Stimulated activated naive CD4-positive, alpha-beta T cell treated with Interleukin-2 at 50 U/mL for 16 hours (primary cell): ENCODE measurements at regions not wholly inside any gene's neighbourhood (a gene's known extent, or its start where the extent isn't known, plus 50 kb on each side); places are given as distances from the start of the nearest gene placed in this dataset.
"Not testable (repeated sequence)": the region's sequence is repeated elsewhere in the genome, so short reads cannot be mapped to it uniquely, and the experiment has no call there.

Source experiments
- DNase-seq: peaks from one replicate; lab custom pipeline; 2025; lab: John Stamatoyannopoulos, UW

DNA sequence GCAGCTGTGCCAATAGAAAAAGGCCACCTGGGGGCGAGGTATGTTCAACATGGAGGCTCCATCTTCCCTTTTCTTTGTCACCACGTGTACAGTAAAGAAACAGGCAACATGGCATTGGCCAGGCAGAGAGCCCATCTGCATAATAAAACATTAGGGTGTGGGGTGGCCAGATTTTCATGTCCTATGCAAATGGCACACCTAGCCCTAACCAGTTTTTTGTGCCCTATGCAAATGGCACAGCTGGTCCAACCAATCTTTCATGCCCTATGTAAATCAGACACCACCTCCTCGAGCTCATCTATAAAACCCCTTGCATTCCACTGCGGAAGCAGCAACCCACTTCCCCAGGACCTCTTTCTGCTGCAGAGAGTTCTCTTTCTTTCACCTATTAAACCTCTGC, 149.1 kb upstream of the RGS6 start:
- no peak for DNase-seq

DNA sequence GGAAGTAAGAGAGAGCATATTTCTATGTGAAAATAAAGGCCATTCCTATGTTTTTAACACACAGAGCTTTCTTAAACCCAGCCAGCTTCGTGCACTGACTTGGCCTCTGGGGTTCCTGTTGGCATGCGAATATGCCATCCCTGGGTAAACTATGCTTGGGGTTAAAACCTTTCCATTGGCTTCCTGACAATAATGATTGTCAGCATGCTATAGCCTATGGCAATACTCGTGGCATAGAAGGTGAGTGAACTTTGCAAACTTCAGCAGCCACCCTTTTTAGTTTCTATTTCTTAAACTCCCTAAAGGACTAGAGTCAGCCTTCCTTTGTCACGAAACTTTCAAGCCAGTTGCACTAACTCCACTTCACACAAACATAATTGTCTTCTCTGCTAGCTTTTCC, 148.4 kb upstream of the RGS6 start:
- no peak for DNase-seq

DNA sequence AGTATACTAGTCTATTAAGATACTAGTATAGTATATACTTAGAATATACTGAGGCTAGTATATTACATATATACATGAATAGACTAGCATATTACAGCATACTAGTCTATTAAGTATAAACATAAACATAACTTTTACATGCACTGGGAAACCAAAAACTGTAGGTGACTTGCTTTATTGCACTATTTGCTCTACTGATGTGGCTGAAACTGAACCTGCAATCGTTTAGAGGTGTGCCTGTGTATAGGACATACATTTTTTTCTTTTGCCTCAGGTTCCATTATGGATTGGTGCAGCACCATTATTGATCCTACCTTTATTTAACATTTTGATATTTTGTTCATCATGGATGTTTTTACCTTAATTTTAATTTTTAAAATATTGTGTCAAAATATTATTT, 143.2 kb upstream of the RGS6 start:
- DNase-seq: no peak

DNA sequence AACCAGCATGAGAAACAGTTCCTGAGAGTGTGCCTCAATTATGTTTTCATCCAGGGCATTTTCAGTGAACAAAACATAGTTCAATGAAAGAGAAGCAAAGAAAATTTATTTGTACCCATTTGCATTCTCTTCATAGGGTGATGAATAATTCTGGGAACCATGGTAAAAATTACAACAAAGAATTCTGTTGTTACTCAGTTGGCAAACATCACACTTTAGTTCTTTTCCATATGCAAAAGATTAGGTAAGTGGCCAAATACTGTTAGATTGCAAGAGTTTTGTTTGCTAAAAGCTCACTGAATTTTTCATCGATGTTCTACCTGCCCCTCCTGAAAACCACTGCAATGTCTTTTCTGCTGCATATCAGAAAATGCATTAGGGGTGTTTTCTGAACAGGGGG, 132.4 kb upstream of the RGS6 start:
- DNase-seq: no peak

DNA sequence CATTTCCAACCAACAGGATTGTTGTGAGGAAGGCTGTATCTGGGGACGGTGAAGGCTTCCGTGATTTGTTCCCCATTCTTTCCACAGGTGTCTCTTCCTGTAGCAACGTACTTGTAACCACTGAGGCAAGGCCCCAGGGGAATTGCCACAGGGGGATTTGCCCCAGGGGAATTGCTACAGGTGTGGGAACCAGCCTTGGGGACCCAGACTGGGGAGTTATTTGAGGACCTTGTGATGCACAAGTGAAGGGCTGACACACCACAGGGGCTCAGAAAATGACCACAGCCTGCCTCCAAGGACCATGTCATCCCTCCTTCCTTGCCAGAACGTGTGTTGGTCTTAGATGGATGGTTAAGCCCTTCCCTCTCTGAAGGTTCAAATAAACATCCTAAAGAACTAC, 131.4 kb upstream of the RGS6 start:
- no peak for DNase-seq

DNA sequence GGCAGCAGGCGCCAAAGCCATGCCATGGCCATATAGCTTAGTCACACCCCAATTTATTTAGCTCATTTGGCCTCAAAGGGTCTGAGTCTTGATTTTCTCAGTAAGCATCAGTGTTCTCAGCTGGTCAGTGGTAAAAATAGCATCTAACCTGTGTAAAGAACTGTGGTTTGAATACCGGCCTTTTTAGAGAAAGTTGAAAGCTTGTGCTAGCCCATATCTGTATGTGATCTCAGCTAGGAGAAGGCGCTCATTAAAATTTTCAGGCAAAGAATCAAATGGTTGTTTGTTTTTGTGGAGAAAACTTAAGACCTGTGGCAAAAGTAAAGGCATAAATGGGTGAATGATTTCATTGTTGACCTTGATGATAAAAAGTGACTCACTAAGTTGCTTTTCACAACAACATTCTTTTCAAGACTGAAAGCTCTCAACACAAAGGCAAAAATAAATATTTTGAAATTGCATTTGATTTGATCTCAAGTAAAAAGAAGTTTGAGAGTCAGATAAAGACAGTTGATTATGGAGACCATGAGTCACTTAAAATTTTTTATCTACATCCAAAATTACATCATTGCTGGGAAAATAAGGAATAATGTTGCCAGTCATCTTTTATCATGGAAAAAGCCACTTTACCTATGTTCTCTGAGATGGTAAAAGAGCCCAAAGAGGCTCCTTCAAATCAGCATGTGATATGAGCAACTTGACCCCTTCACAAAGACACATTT, 128.5 kb upstream of the RGS6 start:
- no peak for DNase-seq

DNA sequence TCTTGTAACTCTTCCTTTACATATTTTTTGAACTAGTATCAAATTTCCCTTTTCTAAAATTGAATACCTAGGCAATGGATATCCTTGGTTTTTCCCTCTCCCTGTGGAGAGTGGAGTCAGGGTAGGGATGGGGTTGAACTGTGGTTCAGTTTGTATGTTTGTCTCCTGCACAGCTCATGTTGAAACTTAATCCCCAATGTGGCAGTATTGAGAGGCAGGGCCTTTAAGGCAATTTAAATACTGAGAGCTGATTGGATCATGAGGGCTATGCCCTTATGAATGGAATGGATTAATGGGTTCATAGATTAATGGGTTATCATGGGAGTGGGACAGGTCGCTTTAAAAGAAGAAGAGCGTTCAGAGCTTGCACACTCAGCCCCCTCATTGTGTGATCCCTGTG, 127.2 kb upstream of the RGS6 start:
- DNase-seq: no peak

DNA sequence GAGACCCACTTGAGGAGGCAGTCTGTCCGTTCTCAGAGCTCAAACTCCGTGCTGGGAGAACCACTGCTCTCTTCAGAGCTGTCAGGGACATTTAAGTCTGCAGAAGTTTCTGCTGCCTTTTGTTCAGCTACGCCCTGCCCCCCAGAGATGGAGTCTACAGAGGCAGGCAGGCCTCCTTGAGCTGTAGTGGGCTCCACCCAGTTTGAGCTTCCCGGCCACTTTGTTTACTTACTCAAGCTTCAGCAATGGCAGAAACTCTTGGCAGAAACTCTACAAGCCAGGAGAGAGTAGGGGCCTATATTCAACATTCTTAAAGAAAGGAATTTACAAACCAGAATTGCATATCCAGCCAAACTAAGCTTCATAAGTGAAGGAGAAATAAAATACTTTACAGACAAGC, 125.2 kb upstream of the RGS6 start:
- not testable (repeated sequence) for DNase-seq

DNA sequence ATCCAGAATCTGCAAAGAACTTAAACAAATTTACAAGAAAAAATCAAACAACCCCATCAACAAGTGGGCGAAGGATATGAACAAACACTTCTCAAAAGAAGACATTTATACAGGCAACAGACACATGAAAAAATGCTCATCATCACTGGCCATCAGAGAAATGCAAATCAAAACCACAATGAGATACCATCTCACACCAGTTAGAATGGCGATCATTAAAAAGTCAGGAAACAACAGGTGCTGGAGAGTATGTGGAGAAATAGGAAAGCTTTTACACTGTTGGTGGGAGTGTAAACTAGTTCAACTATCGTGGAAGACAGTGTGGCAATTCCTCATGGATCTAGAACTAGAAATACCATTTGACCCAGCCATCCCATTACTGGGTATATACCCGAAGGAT, 121.4 kb upstream of the RGS6 start:
- not testable (repeated sequence) for DNase-seq

DNA sequence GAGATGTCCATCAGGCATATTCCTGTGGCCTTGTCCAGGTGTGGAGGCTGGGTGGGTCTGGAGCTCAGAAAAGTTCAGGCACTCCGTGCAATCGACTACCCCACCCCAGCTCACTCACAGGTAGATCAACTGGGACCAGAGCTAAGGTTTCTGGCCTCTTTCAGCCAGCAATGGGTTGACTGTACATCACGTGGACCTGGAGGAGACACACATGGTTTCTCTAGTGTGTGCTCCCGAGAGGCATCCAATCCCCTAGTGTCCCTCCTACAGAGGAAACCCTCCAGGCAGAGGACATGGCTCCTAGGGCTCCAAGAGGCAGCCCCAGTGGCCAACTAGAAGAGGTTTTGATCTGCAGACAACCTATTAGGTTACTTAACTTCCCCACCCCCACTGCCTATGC, 119.5 kb upstream of the RGS6 start:
- DNase-seq: no peak

DNA sequence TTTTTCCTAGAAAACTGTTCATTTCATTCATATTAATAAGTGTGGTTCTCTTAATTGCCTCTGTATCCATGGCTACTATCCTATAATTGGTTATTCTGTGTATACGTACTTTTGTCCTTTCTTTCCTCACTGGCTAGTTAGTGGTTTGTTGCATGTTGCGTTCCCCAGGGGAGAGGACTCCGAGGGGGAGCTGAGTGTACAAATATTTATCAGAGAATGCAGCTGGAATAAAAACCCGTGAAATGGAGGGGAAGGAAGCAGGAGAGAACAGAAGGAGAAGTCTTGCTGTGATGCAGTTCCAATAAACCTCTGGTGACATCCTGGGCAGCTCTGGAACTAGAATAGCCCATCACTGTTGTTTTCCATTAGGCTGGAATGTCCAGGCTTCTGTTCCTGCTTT, 117.1 kb upstream of the RGS6 start:
- no peak for DNase-seq

DNA sequence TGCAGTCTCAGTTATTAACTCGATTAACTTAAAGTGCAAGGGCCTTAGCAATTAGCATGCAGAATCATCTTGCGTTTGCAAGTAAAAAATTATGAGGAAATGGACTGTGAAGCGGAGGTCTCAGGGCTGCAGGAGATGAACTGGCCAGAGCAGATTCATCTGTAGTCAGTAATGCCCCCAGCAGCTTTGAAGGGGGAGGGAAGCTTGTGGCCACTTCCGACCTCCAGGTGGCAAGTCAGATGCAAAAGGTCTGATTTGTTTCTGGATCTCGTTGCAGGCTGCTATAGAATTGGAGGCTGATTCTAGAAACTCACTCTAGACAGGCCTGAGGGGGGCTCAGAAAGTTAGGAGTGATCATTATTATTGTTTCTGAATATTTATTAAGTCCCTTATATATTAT, 107.4 kb upstream of the RGS6 start:
- no peak for DNase-seq

DNA sequence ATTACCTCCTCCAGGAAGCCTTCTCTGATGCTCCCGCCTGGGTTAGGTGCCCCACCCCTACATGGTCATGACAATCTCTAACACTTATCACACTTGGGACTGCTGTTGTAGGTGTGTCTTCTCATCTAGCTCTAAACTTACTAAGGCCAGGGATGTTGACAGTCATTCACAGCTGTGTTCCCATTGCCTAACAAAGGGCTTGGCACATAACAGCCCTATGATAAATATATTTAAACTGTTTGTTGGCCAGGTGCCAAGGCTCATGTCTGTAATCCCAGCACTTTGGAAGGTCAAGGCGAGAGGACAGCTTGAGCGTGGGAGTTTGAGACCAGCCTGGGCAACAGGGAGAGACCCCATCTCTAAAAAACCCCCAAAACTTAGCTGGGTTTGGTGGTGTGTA, 98.8 kb upstream of the RGS6 start:
- DNase-seq: no peak

DNA sequence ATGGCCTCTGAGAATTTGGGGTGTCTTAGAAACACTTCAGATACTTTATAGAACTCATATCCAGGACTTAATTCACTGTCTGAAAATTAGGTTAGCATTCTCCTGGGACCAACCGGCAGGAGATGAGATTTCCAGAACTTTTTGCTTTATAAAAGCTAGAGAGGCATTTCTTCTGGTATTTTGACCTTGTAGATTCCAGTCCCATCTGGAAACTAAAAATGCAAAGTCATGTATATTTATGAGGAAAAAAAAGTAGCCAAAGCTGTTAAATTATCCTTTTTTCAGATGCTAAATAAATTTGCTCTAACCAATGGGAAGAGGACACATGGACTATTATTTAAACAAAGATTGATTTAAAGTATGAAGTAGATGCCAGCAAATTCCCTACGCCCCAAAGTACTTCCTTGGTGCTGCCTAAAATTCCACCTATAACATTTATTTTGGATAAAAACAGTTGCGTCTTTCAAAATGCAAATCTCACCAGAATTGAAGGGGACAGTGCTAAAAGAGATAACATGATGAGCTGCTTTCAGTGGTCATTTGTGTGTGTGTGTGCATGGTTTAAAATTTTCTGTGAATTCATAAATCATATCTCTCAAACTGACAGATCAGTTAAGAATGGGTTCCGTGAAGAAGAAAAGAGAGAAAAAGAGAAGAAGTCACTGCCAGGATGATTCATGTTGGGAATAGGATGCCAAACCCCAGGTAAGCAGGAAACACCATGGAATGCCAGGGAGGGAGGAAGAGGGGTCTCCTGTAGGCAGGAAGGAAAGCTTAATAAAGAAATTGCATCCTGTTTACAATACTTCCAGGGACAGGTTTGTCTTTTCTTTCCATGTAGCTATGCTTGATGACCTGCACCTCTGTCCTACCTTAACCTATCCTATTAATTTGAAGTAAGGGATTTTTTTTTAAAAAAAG, 97.7 kb upstream of the RGS6 start:
- DNase-seq: no peak

DNA sequence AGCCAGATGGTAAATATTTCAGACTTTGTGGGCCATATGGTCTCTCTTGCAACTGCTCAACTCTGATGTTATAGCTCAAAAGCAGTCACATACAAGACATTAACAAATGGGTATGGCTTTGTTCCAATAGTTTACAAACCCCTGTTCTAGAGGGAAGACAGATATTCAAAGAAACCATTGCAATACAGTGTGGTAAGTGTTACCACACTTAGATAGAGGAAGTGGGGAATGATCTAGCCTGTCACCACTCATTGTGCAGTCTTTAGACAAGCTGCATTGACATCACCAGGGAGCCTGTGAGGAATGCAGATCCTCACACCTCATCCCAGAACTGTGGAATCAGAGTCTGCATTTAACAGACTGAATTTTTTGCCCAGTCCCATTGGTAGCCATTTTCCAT, 80.0 kb upstream of the RGS6 start:
- no peak for DNase-seq

DNA sequence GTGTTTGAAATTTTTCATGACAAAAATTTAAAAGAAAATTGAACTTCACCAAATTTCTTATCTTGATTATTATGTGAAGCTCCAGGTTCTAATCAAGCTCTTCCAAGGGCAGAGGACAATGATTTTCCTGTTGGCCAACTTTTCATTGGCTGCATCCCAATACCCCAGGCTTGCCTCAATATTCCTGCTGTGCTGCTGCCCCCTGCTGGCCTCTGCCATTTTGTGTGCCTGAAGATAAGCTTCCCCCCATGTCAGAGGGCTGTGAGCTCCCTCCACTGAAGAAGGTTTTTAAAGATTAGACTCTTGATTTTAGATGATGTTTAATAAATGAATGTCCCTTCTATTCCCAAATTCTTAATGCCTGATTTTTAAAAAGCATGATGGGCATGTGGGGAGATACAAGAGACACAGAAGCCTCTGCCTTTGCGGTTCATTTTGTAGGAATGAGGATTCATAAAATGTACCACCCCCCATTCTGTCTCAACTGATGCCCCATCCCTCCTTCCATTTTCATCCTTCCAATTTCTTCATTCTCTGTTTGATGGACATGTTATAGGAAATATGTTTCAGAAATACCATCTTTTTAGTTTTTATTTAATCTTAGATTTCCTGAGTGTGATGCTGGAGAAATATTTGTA, 76.7 kb upstream of the RGS6 start:
- no peak for DNase-seq

DNA sequence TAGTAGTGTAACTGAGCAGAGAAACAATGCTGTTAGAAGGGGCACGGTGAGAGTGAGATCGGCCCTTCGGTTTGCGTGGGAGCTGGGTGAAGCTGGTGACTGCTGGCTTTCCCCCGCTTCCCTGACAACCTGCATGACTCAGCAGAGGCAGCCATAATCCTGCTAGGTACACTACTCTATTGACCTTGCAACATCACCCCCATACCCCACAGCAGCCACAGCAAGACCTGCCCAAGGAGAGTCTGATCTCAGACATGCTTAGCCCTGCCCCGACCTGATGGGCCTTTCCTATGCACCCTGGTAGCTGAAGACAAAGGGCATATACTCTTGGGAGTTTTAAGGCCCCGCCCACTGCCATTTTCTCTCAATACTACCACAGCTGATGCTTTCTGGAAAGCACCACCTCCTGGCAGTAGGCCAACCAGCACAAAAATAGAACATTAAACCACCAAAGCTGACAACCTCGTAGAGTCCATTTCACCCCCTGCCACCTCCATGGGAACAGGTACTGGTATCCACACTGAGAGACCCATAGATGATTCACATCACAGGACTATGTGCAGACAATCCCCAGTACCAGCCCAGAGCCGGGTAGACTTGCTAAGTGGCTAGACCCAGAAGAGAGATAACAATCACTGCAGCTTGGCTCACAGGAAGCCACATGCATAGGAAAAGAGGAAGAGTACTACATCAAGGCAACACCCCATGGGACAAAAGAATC, 75.9 kb upstream of the RGS6 start:
- DNase-seq: no peak

DNA sequence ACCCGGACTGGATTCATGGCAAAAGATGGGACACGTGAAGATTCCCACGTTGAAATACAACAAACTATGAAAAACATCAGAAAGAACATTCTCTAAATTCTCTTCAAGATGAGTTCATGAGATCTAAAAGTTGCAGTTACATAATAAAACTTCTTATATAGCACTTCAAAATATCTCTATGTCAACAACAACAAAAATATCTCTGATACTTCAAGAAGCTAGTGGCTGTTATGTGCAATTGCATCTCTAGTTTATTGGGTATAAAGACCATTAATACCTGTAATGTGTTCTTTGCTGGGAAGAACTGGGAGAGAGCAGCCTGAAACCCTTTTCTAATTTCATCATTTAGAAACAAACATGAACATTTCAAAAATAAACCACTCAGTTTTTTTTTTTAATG, 69.2 kb upstream of the RGS6 start:
- DNase-seq: no peak

DNA sequence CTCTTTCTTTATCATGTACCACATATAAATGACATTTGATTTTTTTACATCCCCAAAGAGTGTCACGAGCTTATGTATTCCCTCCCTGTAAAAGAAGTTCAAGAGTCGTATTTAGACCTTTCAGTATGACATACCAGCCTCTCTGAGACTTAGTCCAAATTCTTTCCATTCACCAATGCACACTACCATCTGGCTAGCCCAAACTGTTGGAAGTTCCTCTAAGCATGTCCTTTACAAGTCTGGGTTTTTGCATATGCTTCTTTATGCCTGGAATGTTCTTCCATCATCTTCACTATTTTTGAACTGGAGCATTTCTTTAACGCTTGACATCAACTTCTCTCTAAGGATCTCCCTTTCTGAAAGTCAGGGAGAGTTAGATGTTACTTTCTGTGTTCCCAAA, 68.5 kb upstream of the RGS6 start:
- DNase-seq: no peak
